Left ventricle myocardium inferior (tissue), 1 donor: ENCODE measurements at regions not wholly inside any gene's neighbourhood (a gene's known extent, or its start where the extent isn't known, plus 50 kb on each side); places are given as distances from the start of the nearest gene placed in this dataset.

Source experiments
- DNase-seq: peaks from one replicate; pipeline ENCODE4 v3.0.0-alpha.2; 2020
- H3K27ac ChIP-seq: fragments of 200-600 bp; replicated peaks from 2 replicates; pipeline ENCODE4 v1.8.0; 2021
- H3K27me3 ChIP-seq: fragments of 200-600 bp; 2 replicates; pipeline ENCODE4 v1.8.0; 2021; ENCODE audit warnings: low read depth
- H3K36me3 ChIP-seq: fragments of 200-600 bp; 2 replicates; pipeline ENCODE4 v1.8.0; 2021
- H3K4me1 ChIP-seq: fragments of 200-600 bp; 2 replicates; pipeline ENCODE4 v1.8.0; 2021
- H3K4me3 ChIP-seq: fragments of 200-600 bp; 2 replicates; pipeline ENCODE4 v1.8.0; 2021; ENCODE audit warnings: mild to moderate bottlenecking, moderate library complexity
- H3K9me3 ChIP-seq: fragments of 200-600 bp; replicated peaks from 2 replicates; pipeline ENCODE4 v1.8.0; 2021
- CTCF ChIP-seq: fragments of 200-600 bp; IDR thresholded peaks from 2 replicates; pipeline ENCODE4 v1.8.0; 2021; ENCODE audit warnings: antibody characterized with exemption, mild to moderate bottlenecking, borderline replicate concordance
- intact Hi-C: fragments of 100-400 bp; cut with micrococcal nuclease; formaldehyde crosslinking; loops from one replicate; pipeline ENCODE4 v1.11.0; 2022
- donor health status: DM: no; HTN: yes; CAD: no; lungs with severe emphysema.

GRCh38 chr15:53834214-53834613 lies 74.8 kb upstream of the WDR72 start:
- no peak for TF ChIP-seq CTCF
- Histone ChIP-seq H3K36me3 (no peaks in the 10 kb centered on the region), H3K4me1 (peaks cover 10% of the 10 kb centered on the region), H3K4me3 (no peak overlapping the region), H3K9me3 (no peaks in the 10 kb centered on the region), H3K27me3 (no peaks in the 10 kb centered on the region), H3K27ac (no peak overlapping the region)
- DNase-seq = no peak
- intact Hi-C loops = no loop called here

- Histone ChIP-seq H3K9me3 (no peaks in the 10 kb centered on the region), H3K27ac (no peak overlapping the region), H3K27me3 (no peaks in the 10 kb centered on the region), H3K36me3 (no peaks in the 10 kb centered on the region), H3K4me1 (peaks cover 10% of the 10 kb centered on the region), H3K4me3 (no peak overlapping the region)
- peak; percentile 17 for DNase-seq
- TF ChIP-seq CTCF = no peak
- intact Hi-C loops = no loop called here
Observed at GRCh38 chr15:53833134-53833624, 73.7 kb upstream of the WDR72 start.

GRCh38 chr15:53831907-53832770 lies 72.7 kb upstream of the WDR72 start:
- DNase-seq = no peak
- no peak overlapping the region for H3K4me3 ChIP-seq
- no peaks in the 10 kb centered on the region for H3K9me3 ChIP-seq
- H3K4me1 ChIP-seq = peaks cover 10% of the 10 kb centered on the region
- H3K27me3 ChIP-seq = no peaks in the 10 kb centered on the region
- no peak overlapping the region for H3K27ac ChIP-seq
- no peaks in the 10 kb centered on the region for H3K36me3 ChIP-seq
- TF ChIP-seq CTCF = no peak
- intact Hi-C loops = no loop called here

- intact Hi-C loops = no loop called here
- no peak for TF ChIP-seq CTCF
- H3K4me3 ChIP-seq = no peak overlapping the region
- H3K36me3 ChIP-seq = no peaks in the 10 kb centered on the region
- no peaks in the 10 kb centered on the region for H3K27me3 ChIP-seq
- H3K27ac ChIP-seq = no peak overlapping the region
- H3K9me3 ChIP-seq = no peaks in the 10 kb centered on the region
- H3K4me1 ChIP-seq = peaks cover 10% of the 10 kb centered on the region
- no peak for DNase-seq
Observed at GRCh38 chr15:53830707-53831386, 71.4 kb upstream of the WDR72 start.

- Histone ChIP-seq H3K4me1 (peaks cover 10% of the 10 kb centered on the region), H3K27ac (no peak overlapping the region), H3K9me3 (peaks cover 3% of the 10 kb centered on the region), H3K27me3 (no peaks in the 10 kb centered on the region), H3K4me3 (no peak overlapping the region), H3K36me3 (no peaks in the 10 kb centered on the region)
- TF ChIP-seq CTCF = no peak
- DNase-seq = no peak
- intact Hi-C loops = no loop called here
Observed at GRCh38 chr15:53829923-53830459, 70.5 kb upstream of the WDR72 start.
